NCI-H1436 (cell line): ENCODE measurements at regions not wholly inside any gene's neighbourhood (a gene's known extent, or its start where the extent isn't known, plus 50 kb on each side); places are given as distances from the start of the nearest gene placed in this dataset.
A peak's percentile ranks its signal among the peaks of the same experiment; 100 is the strongest.

Experiments
- DNase-seq: peaks from one replicate; lab custom pipeline; 2025; lab: John Stamatoyannopoulos, UW

GRCh38 chr7:24476227-24476626 lies 97.0 kb upstream of the PALS2 start:
- DNase-seq: no peak

- DNase-seq: peak; percentile 41
These were observed 95.7 kb upstream of the PALS2 start for GRCh38 chr7:24477398-24478136.

- DNase-seq: no peak
These were observed 95.1 kb upstream of the PALS2 start for GRCh38 chr7:24478137-24478655.

- DNase-seq: no peak
These were observed 92.8 kb upstream of the PALS2 start for GRCh38 chr7:24480501-24480900.

GRCh38 chr7:24483804-24484203 lies 89.4 kb upstream of the PALS2 start:
- DNase-seq: no peak

GRCh38 chr7:24492576-24492975 lies 80.7 kb upstream of the PALS2 start:
- no peak for DNase-seq

- DNase-seq: no peak
These were observed 78.4 kb upstream of the PALS2 start for GRCh38 chr7:24494832-24495231.

- DNase-seq: no peak
These were observed 77.2 kb upstream of the PALS2 start for GRCh38 chr7:24496036-24496435.

GRCh38 chr7:24498439-24498838 lies 74.8 kb upstream of the PALS2 start:
- no peak for DNase-seq

- no peak for DNase-seq
These were observed 73.4 kb upstream of the PALS2 start for GRCh38 chr7:24499871-24500270.

- DNase-seq: no peak
These were observed 72.7 kb upstream of the PALS2 start for GRCh38 chr7:24500599-24500998.

- DNase-seq: no peak
These were observed 72.2 kb upstream of the PALS2 start for GRCh38 chr7:24501009-24501408.

- DNase-seq: no peak
These were observed 71.7 kb upstream of the PALS2 start for GRCh38 chr7:24501443-24502134.

- DNase-seq: no peak
These were observed 71.1 kb upstream of the PALS2 start for GRCh38 chr7:24502135-24502488.

GRCh38 chr7:24503506-24503905 lies 69.7 kb upstream of the PALS2 start:
- no peak for DNase-seq

- peak; percentile 30 for DNase-seq
These were observed 69.2 kb upstream of the PALS2 start for GRCh38 chr7:24504040-24504439.

GRCh38 chr7:24504836-24505235 lies 68.4 kb upstream of the PALS2 start:
- DNase-seq: peak; percentile 23

GRCh38 chr7:24505968-24506367 lies 67.3 kb upstream of the PALS2 start:
- DNase-seq: no peak

GRCh38 chr7:24508316-24508715 lies 64.9 kb upstream of the PALS2 start:
- DNase-seq: no peak

GRCh38 chr7:24510759-24511158 lies 62.5 kb upstream of the PALS2 start:
- no peak for DNase-seq

- no peak for DNase-seq
These were observed 56.1 kb upstream of the PALS2 start for GRCh38 chr7:24517166-24517565.

GRCh38 chr7:24521917-24522623 lies 51.2 kb upstream of the PALS2 start:
- DNase-seq: no peak
